ENCODE measurements at regions not wholly inside any gene's neighbourhood (a gene's known extent, or its start where the extent isn't known, plus 50 kb on each side); places are given as distances from the start of the nearest gene placed in this dataset.
"Not testable (repeated sequence)": the region's sequence is repeated elsewhere in the genome, so short reads cannot be mapped to it uniquely, and the experiment has no call there.

DNA sequence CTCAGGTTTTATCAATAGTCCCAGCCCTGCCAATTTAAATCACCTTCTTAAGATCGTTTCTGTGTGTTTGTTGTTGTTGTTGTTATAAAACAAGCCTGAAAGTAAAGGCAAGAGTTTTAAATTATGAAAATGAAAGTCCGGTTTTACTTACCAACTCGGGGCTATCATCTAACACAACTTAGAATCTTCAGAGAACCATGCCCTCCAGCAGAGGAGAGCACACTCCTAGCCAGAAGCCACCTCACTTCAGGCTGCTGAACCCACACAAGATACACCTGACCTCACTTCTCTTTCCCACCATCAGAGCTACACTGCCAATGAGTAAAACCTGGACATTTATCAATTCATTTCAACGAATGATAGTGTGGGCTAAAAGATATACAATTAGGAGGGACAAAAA is 335.2 kb downstream of the IRS1 start:
- no peak overlapping the region for H3K4me3 ChIP-seq (ENCODE audit: low read depth, low read length, poor library complexity, severe bottlenecking)
- no peaks in the 10 kb centered on the region for H3K36me3 ChIP-seq (ENCODE audit: insufficient read depth, low read length, poor library complexity, severe bottlenecking)
- H3K27me3 ChIP-seq (replicated peaks; ENCODE audit: insufficient read depth, low read depth, low read length, poor library complexity) = no peaks in the 10 kb centered on the region
- H3K4me1 ChIP-seq (ENCODE audit: insufficient read depth, low read length, poor library complexity, severe bottlenecking) = no peaks in the 10 kb centered on the region
- no TSS peak for BruUV-seq (replicated peaks)
- ChIA-PET CTCF (no interaction called here), POLR2A (ENCODE audit: low non-redundant PET) (no interaction called here)
- no peak for DNase-seq (ENCODE audit: low spot score)
- H3K9me3 ChIP-seq (ENCODE audit: low read depth, low read length, poor library complexity, severe bottlenecking) = no peaks in the 10 kb centered on the region
- intact Hi-C loops (cut with micrococcal nuclease; ENCODE audit: unreplicated experiment) = no loop called here
- TF ChIP-seq CTCF (conservative IDR thresholded peaks at IDR 0.05; ENCODE audit: low read depth, low read length) = no peak
- TF ChIP-seq EZH2 (IDR thresholded peaks at IDR 0.05; ENCODE audit: borderline replicate concordance, low read depth, low read length, poor library complexity, severe bottlenecking) = no peak
- H3K27ac ChIP-seq (ENCODE audit: low read depth, low read length, poor library complexity, severe bottlenecking) = no peak overlapping the region

DNA sequence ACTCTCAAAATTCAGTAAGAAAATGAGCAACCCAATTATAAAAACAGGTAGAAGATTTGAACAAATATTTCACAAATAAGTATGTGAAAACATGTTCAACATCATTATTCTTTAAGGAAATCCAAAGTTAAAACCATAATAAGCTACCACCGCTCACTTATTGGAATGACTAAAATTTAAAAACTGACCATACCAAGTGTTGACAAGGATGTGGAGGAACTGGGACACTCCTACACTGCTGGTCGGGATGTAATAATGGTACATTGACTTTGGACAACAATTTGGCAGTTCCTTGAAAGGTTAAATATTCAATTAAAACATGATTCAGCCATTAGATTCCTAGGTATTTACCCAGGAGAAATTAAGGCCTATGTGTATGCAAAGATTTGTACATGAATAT is 336.5 kb downstream of the IRS1 start:
- no peaks in the 10 kb centered on the region for H3K4me1 ChIP-seq (ENCODE audit: insufficient read depth, low read length, poor library complexity, severe bottlenecking)
- H3K27me3 ChIP-seq (replicated peaks; ENCODE audit: insufficient read depth, low read depth, low read length, poor library complexity) = no peaks in the 10 kb centered on the region
- no peaks in the 10 kb centered on the region for H3K36me3 ChIP-seq (ENCODE audit: insufficient read depth, low read length, poor library complexity, severe bottlenecking)
- no peak for DNase-seq (ENCODE audit: low spot score)
- H3K4me3 ChIP-seq (ENCODE audit: low read depth, low read length, poor library complexity, severe bottlenecking) = no peak overlapping the region
- no peak for TF ChIP-seq EZH2 (IDR thresholded peaks at IDR 0.05; ENCODE audit: borderline replicate concordance, low read depth, low read length, poor library complexity, severe bottlenecking)
- TF ChIP-seq CTCF (conservative IDR thresholded peaks at IDR 0.05; ENCODE audit: low read depth, low read length) = no peak
- POLR2A ChIA-PET (ENCODE audit: low non-redundant PET) = no interaction called here
- no peaks in the 10 kb centered on the region for H3K9me3 ChIP-seq (ENCODE audit: low read depth, low read length, poor library complexity, severe bottlenecking)
- H3K27ac ChIP-seq (ENCODE audit: low read depth, low read length, poor library complexity, severe bottlenecking) = no peak overlapping the region
- no TSS peak for BruUV-seq (replicated peaks)
- CTCF ChIA-PET = no interaction called here
- intact Hi-C loops (cut with micrococcal nuclease; ENCODE audit: unreplicated experiment) = no loop called here

- Histone ChIP-seq H3K27ac (ENCODE audit: low read depth, low read length, poor library complexity, severe bottlenecking) (no peak overlapping the region), H3K36me3 (ENCODE audit: insufficient read depth, low read length, poor library complexity, severe bottlenecking) (no peaks in the 10 kb centered on the region), H3K9me3 (ENCODE audit: low read depth, low read length, poor library complexity, severe bottlenecking) (no peaks in the 10 kb centered on the region), H3K4me1 (ENCODE audit: insufficient read depth, low read length, poor library complexity, severe bottlenecking) (no peaks in the 10 kb centered on the region), H3K27me3 (replicated peaks; ENCODE audit: insufficient read depth, low read depth, low read length, poor library complexity) (no peaks in the 10 kb centered on the region), H3K4me3 (ENCODE audit: low read depth, low read length, poor library complexity, severe bottlenecking) (no peak overlapping the region)
- ChIA-PET POLR2A (ENCODE audit: low non-redundant PET) (no interaction called here), CTCF (no interaction called here)
- DNase-seq (ENCODE audit: low spot score) = no peak
- TF ChIP-seq CTCF (conservative IDR thresholded peaks at IDR 0.05; ENCODE audit: low read depth, low read length) (no peak), EZH2 (IDR thresholded peaks at IDR 0.05; ENCODE audit: borderline replicate concordance, low read depth, low read length, poor library complexity, severe bottlenecking) (no peak)
- intact Hi-C loops (cut with micrococcal nuclease; ENCODE audit: unreplicated experiment) = no loop called here
- BruUV-seq (replicated peaks) = no TSS peak
These were observed 337.6 kb downstream of the IRS1 start for GRCh38 chr2:226461981-226462380.

DNA sequence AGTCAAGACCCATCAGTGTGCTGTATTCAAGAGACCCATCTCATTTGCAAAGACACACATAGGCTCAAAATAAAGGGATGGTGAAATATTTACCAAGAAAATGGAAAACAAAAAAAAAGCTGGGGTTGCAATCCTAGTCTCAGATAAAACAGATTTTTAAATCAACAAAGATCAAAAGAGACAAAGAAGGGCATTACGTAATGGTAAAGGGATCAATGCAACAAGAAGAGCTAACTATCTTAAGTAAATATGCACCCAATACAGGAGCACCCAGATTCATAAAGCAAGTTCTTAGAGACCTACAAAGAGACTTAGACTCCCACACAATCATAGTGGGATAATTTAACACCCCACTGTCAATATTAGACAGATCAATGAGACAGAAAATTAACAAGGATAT is 343.5 kb downstream of the IRS1 start:
- H3K4me1 ChIP-seq (ENCODE audit: insufficient read depth, low read length, poor library complexity, severe bottlenecking); H3K27ac ChIP-seq (ENCODE audit: low read depth, low read length, poor library complexity, severe bottlenecking); H3K36me3 ChIP-seq (ENCODE audit: insufficient read depth, low read length, poor library complexity, severe bottlenecking); H3K4me3 ChIP-seq (ENCODE audit: low read depth, low read length, poor library complexity, severe bottlenecking); intact Hi-C loops (cut with micrococcal nuclease; ENCODE audit: unreplicated experiment); H3K27me3 ChIP-seq (replicated peaks; ENCODE audit: insufficient read depth, low read depth, low read length, poor library complexity); POLR2A ChIA-PET (ENCODE audit: low non-redundant PET); BruUV-seq (replicated peaks); CTCF ChIA-PET; DNase-seq (ENCODE audit: low spot score): not testable (repeated sequence)
- H3K9me3 ChIP-seq (ENCODE audit: low read depth, low read length, poor library complexity, severe bottlenecking) = peaks cover 17% of the 10 kb centered on the region

All from A673 (cell line).